Endodermal cell (in vitro differentiated cells): ENCODE measurements at regions not wholly inside any gene's neighbourhood (a gene's known extent, or its start where the extent isn't known, plus 50 kb on each side); places are given as distances from the start of the nearest gene placed in this dataset.

Source experiments
- DNase-seq: peaks from one replicate; pipeline ENCODE4 v3.0.0-alpha.2; 2017
- H3K27ac ChIP-seq: 2 replicates; pipeline ENCODE4 v1.5.1; 2013; ENCODE audit warnings: mild to moderate bottlenecking, low read depth, low read length, moderate library complexity
- H3K27me3 ChIP-seq: 2 replicates; pipeline ENCODE4 v1.6.1; 2013; ENCODE audit warnings: mild to moderate bottlenecking, low read length, moderate library complexity; ENCODE audit not compliant: insufficient read depth, control insufficient read depth, poor library complexity, severe bottlenecking
- H3K36me3 ChIP-seq: 2 replicates; pipeline ENCODE4 v1.7.0; 2013; ENCODE audit warnings: mild to moderate bottlenecking, low read length, moderate library complexity; ENCODE audit not compliant: control insufficient read depth, insufficient read depth
- H3K4me1 ChIP-seq: one replicate; pipeline ENCODE4 v1.7.0; 2013; ENCODE audit warnings: low read length; ENCODE audit not compliant: control insufficient read depth, insufficient read depth
- H3K4me3 ChIP-seq: 2 replicates; pipeline ENCODE4 v1.5.1; 2013; ENCODE audit warnings: mild to moderate bottlenecking, low read length, moderate library complexity
- H3K9ac ChIP-seq: 2 replicates; pipeline ENCODE4 v1.6.1; 2013; ENCODE audit warnings: mild to moderate bottlenecking, low read length, moderate library complexity; ENCODE audit not compliant: poor library complexity, severe bottlenecking; ENCODE audit errors: extremely low read depth
- H3K9me3 ChIP-seq: 2 replicates; pipeline ENCODE4 v1.6.1; 2013; ENCODE audit warnings: mild to moderate bottlenecking, low read length, moderate library complexity; ENCODE audit not compliant: control insufficient read depth
- H3K27ac Mint-ChIP-seq: 2 replicates; pipeline ENCODE4 v1.8.0; 2020; ENCODE audit warnings: mixed read lengths
- H3K27me3 Mint-ChIP-seq: 2 replicates; pipeline ENCODE4 v1.8.0; 2021; ENCODE audit warnings: mild to moderate bottlenecking, mixed read lengths; ENCODE audit not compliant: insufficient read depth
- H3K36me3 Mint-ChIP-seq: 2 replicates; pipeline ENCODE4 v1.8.0; 2020; ENCODE audit warnings: low read depth, mixed read lengths
- H3K4me1 Mint-ChIP-seq: 2 replicates; pipeline ENCODE4 v1.8.0; 2020; ENCODE audit warnings: mixed read lengths
- H3K4me3 Mint-ChIP-seq: 2 replicates; pipeline ENCODE4 v1.8.0; 2020; ENCODE audit warnings: mild to moderate bottlenecking, moderate library complexity, mixed read lengths
- H3K9me3 Mint-ChIP-seq: 2 replicates; pipeline ENCODE4 v1.8.0; 2020; ENCODE audit warnings: mild to moderate bottlenecking, mixed read lengths
- WGBS, 2 experiments: methylation state at CpG; one replicate each; pipeline versions ENCODE4 v1.1.5 to v1.1.7; 2013; ENCODE audit warnings: missing lambda C conversion rate in 2 of 2, mixed read lengths in 1 of 2; ENCODE audit not compliant: insufficient coverage in 1 of 2, insufficient read length in 1 of 2; 5-methylcytosine and 5-hydroxymethylcytosine counted together
- TF ChIP-seq, protein P1 (sequence below): fragments of 200-600 bp; sonication (generic); conservative IDR thresholded peaks from 2 replicates; pipeline ENCODE4 v1.5.0; 2021; ENCODE audit warnings: antibody characterized with exemption, mild to moderate bottlenecking

DNA sequence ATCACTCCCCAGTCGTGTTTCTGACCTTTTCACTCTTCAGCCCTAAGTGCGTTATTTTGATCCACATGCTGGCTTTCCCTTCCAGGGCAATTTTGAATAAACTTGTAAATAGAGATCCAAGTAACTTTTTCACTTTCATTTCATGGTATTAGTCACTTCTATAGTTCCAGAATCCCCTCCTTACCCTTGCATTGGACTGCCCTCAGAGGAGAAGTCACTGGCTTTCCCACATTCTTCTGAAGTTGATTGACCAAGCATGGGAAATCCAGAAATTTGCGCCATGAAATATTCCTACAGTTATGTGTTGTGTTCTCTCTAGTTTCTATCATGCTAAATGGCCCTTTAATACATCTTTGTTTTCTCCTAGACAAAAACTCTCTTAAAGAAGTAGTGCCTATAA is 177.3 kb upstream of the GORAB start:
- H3K9me3 ChIP-seq, result no peaks in the 10 kb centered on the region
- H3K27ac ChIP-seq, result no peak overlapping the region
- TF ChIP-seq, protein P1, sequence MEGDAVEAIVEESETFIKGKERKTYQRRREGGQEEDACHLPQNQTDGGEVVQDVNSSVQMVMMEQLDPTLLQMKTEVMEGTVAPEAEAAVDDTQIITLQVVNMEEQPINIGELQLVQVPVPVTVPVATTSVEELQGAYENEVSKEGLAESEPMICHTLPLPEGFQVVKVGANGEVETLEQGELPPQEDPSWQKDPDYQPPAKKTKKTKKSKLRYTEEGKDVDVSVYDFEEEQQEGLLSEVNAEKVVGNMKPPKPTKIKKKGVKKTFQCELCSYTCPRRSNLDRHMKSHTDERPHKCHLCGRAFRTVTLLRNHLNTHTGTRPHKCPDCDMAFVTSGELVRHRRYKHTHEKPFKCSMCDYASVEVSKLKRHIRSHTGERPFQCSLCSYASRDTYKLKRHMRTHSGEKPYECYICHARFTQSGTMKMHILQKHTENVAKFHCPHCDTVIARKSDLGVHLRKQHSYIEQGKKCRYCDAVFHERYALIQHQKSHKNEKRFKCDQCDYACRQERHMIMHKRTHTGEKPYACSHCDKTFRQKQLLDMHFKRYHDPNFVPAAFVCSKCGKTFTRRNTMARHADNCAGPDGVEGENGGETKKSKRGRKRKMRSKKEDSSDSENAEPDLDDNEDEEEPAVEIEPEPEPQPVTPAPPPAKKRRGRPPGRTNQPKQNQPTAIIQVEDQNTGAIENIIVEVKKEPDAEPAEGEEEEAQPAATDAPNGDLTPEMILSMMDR, result no peak
- H3K36me3 ChIP-seq, result no peaks in the 10 kb centered on the region
- no peaks in the 10 kb centered on the region for H3K27me3 ChIP-seq
- H3K4me1 Mint-ChIP-seq, result no peaks in the 10 kb centered on the region
- 89 to 96% methylated on average over 2 to 3 of the region's 3 CpGs for WGBS, 2 experiments
- H3K27me3 Mint-ChIP-seq, result no peaks in the 10 kb centered on the region
- H3K4me3 Mint-ChIP-seq, result no peak overlapping the region
- H3K4me3 ChIP-seq, result no peak overlapping the region
- DNase-seq, result no peak
- no peaks in the 10 kb centered on the region for H3K36me3 Mint-ChIP-seq
- no peaks in the 10 kb centered on the region for H3K4me1 ChIP-seq
- no peaks in the 10 kb centered on the region for H3K9me3 Mint-ChIP-seq
- H3K9ac ChIP-seq, result no peak overlapping the region
- H3K27ac Mint-ChIP-seq, result no peak overlapping the region

- no peaks in the 10 kb centered on the region for H3K27me3 ChIP-seq
- no peaks in the 10 kb centered on the region for H3K4me1 ChIP-seq
- Mint-ChIP-seq H3K36me3 (no peaks in the 10 kb centered on the region), H3K27ac (no peak overlapping the region), H3K27me3 (no peaks in the 10 kb centered on the region), H3K9me3 (no peaks in the 10 kb centered on the region), H3K4me3 (no peak overlapping the region), H3K4me1 (no peaks in the 10 kb centered on the region)
- H3K4me3 ChIP-seq, result no peak overlapping the region
- no peaks in the 10 kb centered on the region for H3K36me3 ChIP-seq
- no peak for DNase-seq
- no peak overlapping the region for H3K9ac ChIP-seq
- TF ChIP-seq, protein P1, result no peak
- no peaks in the 10 kb centered on the region for H3K9me3 ChIP-seq
- H3K27ac ChIP-seq, result no peak overlapping the region
Observed at GRCh38 chr1:170355267-170355801, 176.6 kb upstream of the GORAB start.

GRCh38 chr1:170356585-170356984 is 175.4 kb upstream of the GORAB start:
- no peaks in the 10 kb centered on the region for H3K36me3 Mint-ChIP-seq
- no peak overlapping the region for H3K27ac Mint-ChIP-seq
- TF ChIP-seq, protein P1, result no peak
- no peaks in the 10 kb centered on the region for H3K9me3 Mint-ChIP-seq
- no peak for DNase-seq
- Histone ChIP-seq H3K9ac (no peak overlapping the region), H3K9me3 (no peaks in the 10 kb centered on the region), H3K4me1 (no peaks in the 10 kb centered on the region), H3K27ac (no peak overlapping the region), H3K36me3 (no peaks in the 10 kb centered on the region), H3K27me3 (no peaks in the 10 kb centered on the region), H3K4me3 (no peak overlapping the region)
- H3K4me3 Mint-ChIP-seq, result no peak overlapping the region
- H3K4me1 Mint-ChIP-seq, result no peaks in the 10 kb centered on the region
- no peaks in the 10 kb centered on the region for H3K27me3 Mint-ChIP-seq
